Ishikawa (cell line): ENCODE measurements at regions not wholly inside any gene's neighbourhood (a gene's known extent, or its start where the extent isn't known, plus 50 kb on each side); places are given as distances from the start of the nearest gene placed in this dataset.

Source experiments
- CEBPB ChIP-seq: IDR thresholded peaks from 2 replicates; pipeline ENCODE4 v1.6.1; 2012
- EGR1 ChIP-seq: IDR thresholded peaks from 2 replicates; pipeline ENCODE4 v1.6.1; 2012
- RAD21 ChIP-seq: IDR thresholded peaks from 2 replicates; pipeline ENCODE4 v1.6.1; 2012; ENCODE audit warnings: low read depth
- TAF1 ChIP-seq: IDR thresholded peaks from 2 replicates; pipeline ENCODE4 v1.6.1; 2012; ENCODE audit warnings: low read depth, mild to moderate bottlenecking
- YY1 ChIP-seq: IDR thresholded peaks from 2 replicates; pipeline ENCODE4 v1.6.1; 2012; ENCODE audit warnings: low read depth

DNA sequence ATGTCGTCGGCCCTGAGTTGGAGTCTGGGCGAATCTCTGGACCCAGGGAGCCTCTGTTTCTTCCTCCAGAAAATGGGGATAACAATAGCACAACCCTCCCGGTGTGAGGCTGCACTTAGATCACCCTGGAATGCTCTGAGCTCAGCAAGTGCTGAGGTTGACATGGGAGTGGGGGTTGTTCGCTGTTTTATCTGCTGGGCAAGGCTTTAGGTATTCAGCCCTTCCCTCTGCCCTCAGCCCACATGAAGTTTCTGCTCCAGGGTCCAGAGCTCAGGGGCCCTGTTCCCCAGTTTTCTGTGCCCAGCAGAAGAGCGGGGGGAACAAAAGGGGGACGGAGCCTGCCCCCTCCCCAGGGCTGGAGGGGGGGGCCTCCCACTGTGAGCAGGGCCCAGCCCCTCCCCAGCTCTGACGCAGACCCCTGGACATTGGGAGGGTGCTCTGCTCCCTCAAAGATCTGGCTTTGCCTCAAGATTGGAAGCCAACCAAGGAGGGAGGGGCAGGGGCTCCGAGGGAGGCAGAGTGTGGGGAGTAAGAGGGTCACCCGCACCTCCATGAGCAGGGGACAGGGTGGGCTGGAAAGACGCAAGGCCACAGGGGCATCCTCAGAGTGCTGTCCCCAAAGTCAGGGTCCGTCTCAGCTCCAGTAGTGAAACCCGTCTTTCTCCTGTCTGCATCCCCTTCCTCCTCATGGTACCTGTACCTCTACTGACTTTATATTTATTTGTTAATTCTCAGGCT, 215.6 kb downstream of the C9orf50 start:
- TF ChIP-seq TAF1 (no peak), YY1 (no peak), CEBPB (no peak), EGR1 (no peak), RAD21 (no peak)
